Esophagus squamous epithelium (tissue), 4 donors: ENCODE measurements at regions not wholly inside any gene's neighbourhood (a gene's known extent, or its start where the extent isn't known, plus 50 kb on each side); places are given as distances from the start of the nearest gene placed in this dataset.

Source experiments
- POLR2A ChIP-seq, 4 donors: fragments of 450-650 bp; IDR thresholded peaks; one replicate each; pipeline ENCODE4 v1.6.1; 2017; ENCODE audit warnings: antibody characterized with exemption in 4 of 4, mild to moderate bottlenecking in 4 of 4, moderate library complexity in 3 of 4
- TF ChIP-seq, protein P1 (sequence below), 6 experiments: fragments of 450-650 bp in 4 of 6; fragments of 200-600 bp in 2 of 6; sonication (generic) in 2 of 6; IDR thresholded peaks; one replicate each; pipeline ENCODE4 v1.5.1; 2016 to 2019; ENCODE audit warnings: antibody characterized with exemption in 6 of 6, mild to moderate bottlenecking in 4 of 6, moderate library complexity in 4 of 6

DNA sequence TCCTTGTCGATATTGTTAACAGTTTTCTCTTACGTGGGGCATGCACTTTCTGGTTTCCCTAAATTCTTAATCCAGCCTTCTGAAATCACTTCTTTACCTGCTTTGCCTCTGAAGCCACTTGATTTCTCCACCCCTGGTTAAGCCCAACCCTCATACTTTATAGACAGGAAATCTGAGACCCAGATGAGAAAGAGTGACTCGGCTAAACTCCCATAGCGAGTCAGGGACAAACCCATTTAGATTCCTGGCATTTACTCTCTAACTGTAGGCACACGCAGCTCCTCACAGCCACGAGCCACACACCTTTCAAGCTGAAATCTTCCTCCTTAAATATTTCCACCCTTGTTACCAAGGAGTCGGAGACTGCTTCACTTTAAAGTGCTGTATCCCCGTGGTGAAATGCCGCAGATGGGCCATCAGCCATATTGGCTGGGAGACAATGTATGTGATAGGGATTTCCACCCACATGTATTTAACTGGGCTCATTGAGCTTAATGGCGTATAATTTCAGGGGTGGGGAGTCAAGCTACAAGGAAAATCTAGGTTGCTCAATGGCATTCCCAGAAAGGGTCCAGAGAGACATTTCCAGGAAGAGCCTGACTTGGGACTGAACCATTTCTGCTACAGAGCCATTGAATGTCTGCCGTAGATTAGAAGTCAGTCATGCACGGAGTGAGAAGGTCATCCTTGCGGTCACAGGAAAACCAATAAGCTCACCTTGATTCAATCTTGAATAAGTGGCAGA, 49.9 kb upstream of the GRK3 start:
- TF ChIP-seq, protein P1, sequence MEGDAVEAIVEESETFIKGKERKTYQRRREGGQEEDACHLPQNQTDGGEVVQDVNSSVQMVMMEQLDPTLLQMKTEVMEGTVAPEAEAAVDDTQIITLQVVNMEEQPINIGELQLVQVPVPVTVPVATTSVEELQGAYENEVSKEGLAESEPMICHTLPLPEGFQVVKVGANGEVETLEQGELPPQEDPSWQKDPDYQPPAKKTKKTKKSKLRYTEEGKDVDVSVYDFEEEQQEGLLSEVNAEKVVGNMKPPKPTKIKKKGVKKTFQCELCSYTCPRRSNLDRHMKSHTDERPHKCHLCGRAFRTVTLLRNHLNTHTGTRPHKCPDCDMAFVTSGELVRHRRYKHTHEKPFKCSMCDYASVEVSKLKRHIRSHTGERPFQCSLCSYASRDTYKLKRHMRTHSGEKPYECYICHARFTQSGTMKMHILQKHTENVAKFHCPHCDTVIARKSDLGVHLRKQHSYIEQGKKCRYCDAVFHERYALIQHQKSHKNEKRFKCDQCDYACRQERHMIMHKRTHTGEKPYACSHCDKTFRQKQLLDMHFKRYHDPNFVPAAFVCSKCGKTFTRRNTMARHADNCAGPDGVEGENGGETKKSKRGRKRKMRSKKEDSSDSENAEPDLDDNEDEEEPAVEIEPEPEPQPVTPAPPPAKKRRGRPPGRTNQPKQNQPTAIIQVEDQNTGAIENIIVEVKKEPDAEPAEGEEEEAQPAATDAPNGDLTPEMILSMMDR (IDR thresholded peaks at IDR 0.05): no peak
- no peak for TF ChIP-seq POLR2A (IDR thresholded peaks at IDR 0.05)
